Myocyte (in vitro differentiated cells): ENCODE measurements at regions not wholly inside any gene's neighbourhood (a gene's known extent, or its start where the extent isn't known, plus 50 kb on each side); places are given as distances from the start of the nearest gene placed in this dataset.
"Not testable (repeated sequence)": the region's sequence is repeated elsewhere in the genome, so short reads cannot be mapped to it uniquely, and the experiment has no call there.

ENCODE experiments used
- DNase-seq: peaks from one replicate; pipeline ENCODE4 v3.0.0-alpha.2; 2012; ENCODE audit warnings: low read depth

DNA sequence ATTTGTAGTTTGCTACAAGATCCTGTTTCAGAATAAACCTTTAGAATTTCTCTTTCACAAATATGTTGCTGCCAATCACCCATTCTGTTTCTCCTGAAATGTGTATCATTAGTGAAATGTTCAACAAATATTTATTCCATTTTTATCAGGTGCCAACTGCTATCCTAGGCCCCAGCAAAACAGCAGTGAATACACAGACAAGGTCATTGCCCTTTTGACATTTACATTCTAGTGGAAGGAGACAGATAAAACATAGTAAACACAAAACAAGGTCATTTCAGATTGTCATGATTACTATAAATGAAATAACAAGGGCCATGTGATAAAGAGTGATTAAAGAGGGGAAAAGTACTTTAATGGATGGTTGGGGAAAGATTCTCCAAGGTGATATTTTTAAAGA lies 404.8 kb upstream of the PHF14 start:
- no peak for DNase-seq

DNA sequence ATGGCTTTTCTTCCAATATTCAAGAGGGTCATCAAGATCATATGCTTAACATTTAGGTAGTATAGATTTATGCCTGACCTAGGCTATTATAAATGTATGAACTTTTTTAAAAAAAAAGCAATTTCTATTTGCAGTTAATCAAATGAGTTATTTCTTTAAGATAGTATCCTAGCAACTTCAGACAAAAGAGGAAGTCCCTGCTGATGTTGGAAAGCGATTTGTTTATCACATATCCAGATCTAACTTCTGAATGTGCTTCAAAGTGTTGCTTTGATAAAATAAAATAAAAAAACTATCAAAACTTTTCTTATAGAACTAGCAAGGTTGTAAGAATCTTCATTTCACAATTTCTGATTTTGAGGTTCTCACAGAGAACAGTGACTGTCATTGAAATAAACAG lies 401.9 kb upstream of the PHF14 start:
- no peak for DNase-seq

DNA sequence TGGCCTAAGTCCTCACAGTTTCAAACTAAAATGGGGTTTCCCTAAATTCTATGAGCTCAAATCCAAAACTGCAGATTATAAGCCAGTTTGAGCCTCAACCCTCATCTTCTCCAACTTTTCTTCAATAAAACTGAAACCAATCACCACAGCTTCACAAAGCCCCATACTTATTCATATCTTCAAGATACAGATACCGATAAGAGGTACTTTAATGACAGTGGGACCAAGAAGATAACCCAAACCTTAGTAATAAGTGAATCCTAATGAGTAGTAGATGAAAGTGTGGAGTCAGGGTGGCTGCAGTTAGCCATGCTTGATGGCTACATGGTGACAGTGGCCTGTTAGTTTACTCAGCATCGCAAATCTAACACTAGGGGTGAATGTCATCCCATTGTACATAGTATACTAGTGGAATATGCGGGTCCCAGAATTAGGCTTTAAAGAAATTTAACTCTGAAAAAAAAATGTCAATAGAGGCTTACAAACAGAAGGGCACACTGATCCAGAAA lies 395.8 kb upstream of the PHF14 start:
- DNase-seq = no peak

DNA sequence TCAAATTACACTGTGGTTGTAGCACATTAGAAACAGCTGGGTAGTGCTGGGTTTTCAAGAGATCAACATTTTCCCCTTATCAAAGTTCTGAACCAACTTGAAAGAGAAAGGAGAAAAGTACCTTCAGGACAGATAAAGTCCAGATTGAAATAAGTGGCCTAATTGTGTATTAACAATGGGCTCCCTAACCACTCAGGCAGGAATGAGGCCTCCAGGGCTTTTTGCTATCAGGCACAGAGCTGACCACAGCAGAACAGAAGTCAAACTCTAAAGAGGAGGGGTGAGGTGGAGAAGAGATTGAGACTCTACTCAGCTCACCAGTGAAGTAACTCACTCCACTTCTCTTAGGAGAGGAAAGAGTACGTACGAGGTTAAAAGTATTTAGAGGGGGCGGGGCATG lies 394.1 kb upstream of the PHF14 start:
- no peak for DNase-seq

DNA sequence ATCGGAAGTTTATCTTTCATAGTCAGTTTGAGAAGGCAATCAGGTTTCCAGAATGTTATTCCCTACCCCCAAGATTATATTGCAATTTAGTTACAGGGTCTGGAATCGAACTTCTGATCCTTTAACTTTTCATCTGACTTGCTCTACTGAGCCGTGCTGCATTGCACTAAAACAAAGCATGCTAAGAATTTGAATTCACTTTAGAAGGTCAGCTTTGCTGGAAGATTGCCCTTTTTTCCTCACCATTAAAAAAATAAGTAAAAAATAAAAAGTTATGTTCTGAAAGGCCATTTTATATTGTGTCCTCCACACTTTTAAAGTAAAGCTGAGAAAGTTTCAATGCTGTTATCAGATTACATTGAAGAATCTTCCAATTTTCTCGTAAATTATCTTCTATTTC lies 388.8 kb upstream of the PHF14 start:
- no peak for DNase-seq

DNA sequence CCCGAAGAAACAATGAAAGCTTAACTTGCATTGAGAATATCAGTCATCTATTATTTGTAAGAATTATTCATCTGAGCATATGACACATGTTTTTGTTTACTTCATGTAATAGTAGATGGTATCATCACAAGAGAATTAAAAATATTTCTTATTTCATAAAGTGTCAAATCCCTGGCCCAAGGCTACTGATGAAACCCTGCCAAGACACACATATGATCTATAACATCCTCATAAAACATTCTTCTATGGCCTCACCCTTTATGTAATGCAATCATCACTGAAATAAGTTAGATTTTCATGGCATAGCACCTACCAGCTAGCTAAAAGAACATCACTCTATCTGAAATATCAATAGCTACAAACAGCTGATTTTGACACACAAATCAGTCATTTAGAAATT lies 385.6 kb upstream of the PHF14 start:
- DNase-seq = no peak

DNA sequence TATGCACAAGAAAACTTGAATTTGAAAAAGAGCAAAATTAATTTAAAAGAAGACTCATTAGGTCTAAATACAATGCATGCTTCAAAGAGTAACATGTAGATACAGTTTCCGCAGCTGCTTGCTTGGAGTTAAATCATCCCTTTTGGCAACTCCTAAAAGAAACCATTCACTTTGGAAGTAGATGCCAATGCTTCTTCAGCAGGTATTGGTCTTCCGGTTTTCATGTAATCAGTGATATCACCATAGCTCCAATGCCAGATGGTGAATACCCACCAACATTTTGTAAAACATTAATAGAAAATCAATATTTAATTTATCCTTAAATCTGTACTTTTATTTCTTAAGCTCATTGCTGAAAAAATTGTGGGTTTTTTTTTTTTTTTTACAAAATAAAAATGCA lies 381.1 kb upstream of the PHF14 start:
- no peak for DNase-seq

DNA sequence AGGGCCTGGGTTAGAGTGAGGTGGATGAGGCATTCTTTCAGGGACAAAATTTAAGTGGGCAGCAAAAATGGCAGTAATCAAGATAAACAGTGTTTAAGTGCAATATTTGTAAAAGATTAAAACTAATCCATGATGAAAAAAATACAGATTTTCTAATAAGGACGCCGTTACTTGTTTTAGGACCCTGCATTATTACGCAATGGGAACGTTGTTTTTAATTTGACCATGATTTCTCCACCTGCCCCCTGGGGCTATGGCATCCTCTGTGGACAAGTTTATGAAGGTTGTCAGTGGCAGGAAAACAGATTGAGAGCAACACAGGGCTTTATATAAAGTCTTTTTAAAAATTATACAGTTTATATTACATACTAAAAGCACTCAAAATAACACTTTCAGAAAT lies 380.6 kb upstream of the PHF14 start:
- no peak for DNase-seq

DNA sequence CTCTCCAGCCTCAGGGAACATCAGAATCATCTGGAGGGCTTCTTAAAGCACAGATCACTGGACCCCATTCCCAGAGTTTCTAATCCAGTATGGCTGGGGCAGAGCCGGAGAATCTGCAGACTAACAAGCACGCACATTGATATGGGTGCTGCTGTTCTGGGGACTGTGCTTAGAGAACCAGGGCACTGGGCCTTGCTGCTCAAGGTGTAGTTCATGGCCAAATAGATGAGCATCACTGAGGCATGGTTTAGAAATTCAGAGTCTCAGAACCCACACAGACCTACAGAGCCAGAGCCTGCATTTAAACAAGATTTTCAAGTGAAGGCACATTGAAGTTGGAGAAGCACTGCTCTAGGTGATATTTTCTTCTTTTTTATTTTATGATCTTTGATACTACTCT lies 376.8 kb upstream of the PHF14 start:
- DNase-seq = no peak

DNA sequence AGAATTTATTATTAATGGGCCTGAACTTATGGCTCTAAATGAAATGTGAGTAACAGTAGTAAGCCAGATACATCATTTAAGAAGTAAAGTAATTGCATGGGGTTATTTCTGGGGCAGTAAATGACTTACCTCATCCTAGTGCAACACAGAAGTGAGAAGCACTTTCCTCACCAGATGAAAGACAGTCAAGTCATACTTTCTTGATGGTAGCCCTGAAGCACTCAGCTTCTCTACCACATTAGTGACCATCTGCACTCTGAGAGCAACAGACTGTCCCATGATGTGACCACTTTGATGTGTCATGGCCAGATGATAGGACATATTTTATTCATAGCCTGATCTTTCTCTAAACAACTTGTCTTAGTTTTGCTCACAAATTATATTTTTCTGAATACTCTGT lies 369.5 kb upstream of the PHF14 start:
- DNase-seq = no peak

DNA sequence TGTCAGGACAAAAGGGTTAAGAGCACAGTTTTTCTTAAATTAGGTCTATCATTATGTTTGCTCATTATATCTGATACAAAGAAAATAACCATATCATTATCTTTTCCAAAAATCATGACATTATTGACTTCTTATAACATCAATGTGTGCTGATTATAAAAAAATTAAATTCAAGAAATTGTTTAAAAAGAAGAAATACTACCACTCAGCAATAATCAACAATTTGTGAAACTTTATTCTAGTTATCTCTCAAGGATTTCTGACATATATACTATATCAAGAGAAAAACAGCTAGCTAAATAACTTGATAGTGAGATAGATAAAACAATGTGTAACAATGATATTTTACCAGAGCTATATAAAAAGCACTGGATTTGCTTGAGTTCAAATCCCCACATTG lies 360.7 kb upstream of the PHF14 start:
- DNase-seq = no peak

DNA sequence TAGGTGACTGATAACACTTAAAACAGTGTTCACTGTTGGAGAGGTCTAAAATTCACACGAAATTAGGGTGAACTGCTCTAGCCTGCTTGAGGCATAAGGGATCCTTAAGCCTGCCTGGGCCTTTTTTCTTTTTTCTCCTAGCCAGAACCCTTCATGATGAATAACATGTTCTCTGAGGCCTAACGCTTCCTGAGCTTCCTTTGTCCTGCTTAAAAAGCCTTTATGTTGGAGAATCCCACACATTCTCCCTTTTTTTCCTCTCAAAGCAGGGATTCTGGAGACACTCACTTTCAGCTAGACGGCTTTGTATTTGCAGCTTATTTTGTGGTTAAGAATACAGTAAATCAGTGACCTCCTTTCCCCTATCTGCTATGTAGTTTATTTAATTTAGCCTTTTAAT lies 354.7 kb upstream of the PHF14 start:
- DNase-seq = no peak

DNA sequence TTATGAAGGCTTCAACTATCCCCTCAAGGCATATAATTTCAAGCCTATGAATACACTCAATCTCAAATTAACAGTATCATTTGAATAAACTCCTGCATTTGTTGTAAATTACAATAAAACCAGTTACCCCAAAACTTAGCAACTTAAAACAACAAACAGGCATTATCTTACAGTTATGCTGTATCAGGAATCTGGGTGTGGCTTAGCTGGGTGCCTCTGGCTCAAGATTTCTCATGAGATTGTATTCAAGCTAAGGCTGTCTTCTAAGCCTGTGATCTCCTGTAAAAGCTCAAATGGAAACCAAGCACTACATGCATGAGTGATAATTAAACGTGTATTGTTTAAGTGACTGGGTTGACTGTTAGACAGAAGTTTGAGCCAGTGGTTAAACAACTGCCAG lies 341.0 kb upstream of the PHF14 start:
- DNase-seq = no peak

DNA sequence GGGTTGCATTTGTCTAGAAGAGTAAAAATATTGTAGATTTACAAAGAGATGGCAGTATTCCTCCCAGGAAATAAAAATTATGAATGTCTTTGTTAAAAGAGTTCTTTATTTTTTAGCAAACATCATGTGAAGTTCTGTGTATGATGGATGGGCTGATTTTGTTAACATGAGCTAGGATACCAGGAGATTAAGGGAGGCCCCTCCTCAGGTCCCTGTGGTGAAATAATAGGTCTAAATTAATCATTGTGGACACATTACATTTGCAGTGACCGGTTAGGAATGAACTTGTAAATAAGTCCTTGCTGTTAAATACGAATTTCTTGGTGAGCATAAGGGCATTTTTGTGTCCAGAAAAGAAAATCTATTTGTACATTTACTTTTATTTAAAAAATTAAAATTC lies 339.4 kb upstream of the PHF14 start:
- DNase-seq = no peak

DNA sequence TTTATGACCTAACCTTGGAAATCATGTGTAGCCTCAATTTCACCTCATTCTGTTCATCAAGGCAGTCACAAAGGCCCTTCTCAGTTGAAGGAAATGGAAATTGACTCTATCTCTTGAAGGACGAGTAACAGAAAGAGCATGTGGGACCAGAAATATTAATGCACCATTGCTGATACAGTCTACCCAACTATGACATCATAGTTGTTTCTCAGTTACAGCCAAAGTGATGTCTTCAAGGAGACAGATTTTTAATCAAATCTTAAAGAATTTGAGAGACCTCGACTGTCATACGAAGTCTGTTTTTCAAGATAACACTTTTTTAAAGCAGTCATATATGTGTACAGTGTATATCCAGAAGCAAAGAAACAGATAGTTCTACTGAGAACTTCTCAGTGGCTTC lies 335.7 kb upstream of the PHF14 start:
- no peak for DNase-seq

DNA sequence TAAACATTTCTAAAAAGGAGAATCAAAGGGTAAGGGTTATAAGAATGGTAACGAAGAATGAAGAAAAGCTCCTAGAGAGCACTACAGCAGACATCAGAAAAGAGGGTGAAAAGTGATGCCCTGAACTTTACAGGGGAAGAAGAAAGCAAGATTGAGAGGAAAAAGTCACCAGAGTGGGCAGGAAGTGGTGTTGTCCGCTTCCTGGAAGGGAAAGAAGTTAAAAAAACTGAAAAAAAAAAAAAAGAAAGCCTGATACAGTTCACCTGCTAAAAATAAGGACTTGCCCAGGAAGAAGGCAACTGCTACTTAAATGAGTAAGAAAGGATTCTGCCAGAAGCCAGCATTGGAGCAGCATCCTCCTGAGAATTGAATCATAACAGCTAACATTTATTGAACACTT lies 330.1 kb upstream of the PHF14 start:
- DNase-seq = no peak

DNA sequence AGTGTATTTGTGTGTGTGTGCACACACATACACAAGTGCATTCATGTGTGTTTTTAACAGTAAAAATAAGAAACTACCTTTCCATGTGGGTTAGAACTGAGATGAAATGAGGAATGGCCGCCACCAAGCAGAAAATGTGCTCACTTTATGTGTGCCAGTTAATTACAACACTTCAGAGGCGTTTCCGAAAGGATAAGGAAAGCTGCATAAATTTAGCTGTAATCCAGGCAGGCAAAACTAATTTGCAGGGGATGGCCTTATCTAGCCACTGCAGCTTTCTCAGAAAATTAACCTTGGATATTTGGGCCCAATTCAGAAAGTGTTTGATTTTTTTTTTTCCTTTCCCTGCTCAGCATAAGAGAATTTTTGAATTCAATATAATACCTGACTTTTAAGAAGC lies 328.8 kb upstream of the PHF14 start:
- DNase-seq = no peak

DNA sequence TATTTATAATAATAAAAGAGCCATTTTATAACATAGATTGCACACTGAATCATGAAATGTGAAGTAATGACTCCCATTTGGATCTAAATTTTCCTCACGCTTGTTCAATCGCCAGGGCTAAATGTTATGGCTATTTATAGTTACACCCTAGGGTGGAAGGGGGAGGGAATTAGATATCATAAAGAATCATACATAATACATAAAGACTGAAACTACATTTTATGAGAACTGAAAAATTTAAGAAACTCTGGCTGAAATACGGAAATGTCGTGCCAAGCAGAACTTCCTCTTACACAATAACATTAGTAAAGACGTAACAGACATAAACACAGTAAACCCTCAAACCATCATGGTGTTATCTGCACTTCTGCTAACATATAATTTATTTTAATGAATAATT lies 327.5 kb upstream of the PHF14 start:
- no peak for DNase-seq

DNA sequence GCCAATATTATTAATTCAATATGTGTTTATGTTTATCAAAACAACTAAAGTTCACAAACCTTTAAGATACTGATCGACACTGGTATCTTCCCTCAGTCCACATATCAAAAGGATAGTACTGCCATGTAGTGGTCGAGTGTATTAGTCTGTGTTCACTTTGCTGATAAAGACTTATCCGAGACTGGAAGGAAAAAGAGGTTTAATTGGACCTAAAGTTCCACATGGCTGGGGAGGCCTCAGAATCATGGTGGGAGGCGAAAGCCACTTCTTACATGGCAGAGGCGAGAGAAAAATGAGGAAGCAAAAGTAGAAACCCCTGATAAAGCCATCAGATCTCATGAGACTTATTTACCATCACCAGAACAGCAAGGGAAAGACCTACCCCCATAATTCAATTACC lies 325.4 kb upstream of the PHF14 start:
- DNase-seq = no peak

DNA sequence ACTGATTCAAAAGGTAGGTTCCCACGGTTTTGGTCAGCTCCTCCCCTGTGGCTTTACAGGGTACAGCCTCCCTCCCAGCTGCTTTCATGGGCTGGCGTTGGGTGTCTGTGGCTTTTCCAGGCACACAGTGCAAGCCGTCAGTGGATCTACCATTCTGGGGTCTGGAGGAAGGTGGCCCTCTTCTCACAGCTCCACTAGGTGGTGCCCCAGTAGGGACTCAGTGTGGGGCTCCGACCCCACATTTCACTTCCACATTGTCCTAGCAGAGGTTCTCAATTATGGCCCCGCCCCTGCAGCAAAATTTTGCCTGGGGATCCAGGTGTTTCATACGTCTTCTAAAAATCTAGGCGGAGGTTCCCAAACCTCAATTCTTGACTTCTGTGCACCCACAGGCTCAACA lies 324.6 kb upstream of the PHF14 start:
- not testable (repeated sequence) for DNase-seq

DNA sequence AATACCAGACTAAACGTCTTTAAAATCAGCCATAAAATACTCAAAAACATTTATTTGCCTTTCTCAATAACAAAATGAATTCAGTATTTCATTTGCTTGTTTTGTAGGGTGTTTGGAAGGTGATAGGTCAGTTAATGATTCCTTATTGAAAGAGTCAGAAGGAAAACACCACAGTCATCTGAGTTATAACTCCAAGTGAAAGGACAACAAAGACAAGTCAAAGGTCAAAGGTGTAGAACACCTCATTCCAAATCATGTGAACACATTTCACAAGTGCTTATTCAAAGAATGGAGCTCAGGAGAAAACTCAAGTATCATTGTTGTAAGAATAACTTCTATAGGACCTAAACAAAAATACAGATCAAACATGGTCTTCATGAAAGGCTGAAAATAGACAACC lies 318.6 kb upstream of the PHF14 start:
- DNase-seq = no peak

DNA sequence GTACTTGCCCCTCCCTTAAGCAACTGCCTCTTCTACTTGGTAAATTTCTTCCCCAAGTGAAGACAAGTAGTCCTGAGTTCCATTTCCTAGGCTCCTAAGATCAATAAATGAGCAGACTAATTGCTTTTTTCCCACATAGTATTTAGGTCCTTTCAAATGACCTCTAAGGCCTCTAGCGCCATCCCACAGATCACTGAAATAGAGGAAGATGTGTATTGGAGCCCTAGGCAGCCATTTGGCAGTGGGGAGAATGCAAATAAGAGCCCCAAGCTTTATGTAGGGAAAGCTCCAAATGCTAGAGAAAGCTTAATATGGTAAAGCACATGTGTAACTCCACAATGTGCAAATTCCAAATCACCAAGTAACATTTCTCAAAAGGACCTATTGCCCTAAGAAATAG lies 316.5 kb upstream of the PHF14 start:
- DNase-seq = no peak

DNA sequence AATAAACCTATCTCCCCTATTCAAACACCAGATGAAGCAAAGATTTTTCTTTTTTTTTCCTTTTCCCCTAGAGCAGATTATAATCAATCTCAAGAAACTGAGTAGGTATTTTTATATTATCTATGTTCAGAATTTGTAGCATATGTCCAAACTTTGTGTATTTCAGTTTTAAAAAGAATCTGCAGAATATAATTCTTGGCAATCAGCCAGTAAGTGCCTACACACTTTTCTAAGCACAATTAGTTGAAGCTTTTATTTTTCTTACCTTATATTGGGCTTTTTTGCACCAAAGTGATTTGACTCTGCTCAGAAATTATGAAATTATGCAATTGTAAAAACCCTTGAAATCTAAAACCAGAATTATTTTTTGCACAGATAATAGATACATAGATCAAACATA lies 315.8 kb upstream of the PHF14 start:
- DNase-seq = no peak

DNA sequence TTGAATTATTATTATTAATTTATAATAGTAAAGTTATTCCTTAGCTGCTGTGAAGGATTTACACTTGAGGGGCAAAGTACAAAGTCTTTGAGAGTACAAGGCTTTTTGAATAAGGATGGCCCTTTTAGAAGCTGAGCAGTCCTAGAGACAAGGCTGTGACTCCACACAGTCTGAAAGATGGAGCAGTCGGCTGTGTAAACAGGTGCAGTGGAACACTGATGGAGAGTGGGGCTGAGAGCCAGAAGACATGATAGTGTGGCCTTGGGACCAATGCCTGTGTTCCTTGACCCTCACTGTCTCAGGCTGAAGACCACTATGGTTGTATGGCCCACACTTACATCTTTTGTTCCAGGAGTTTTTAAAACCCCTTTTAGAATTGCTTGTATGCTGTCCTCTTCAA lies 311.2 kb upstream of the PHF14 start:
- no peak for DNase-seq
